Adrenal gland (tissue), 9 donors: ENCODE measurements at regions not wholly inside any gene's neighbourhood (a gene's known extent, or its start where the extent isn't known, plus 50 kb on each side); places are given as distances from the start of the nearest gene placed in this dataset.

Experiments
- DNase-seq, 7 donors: peaks; one replicate each; pipeline ENCODE4 v3.0.0-alpha.2; 2019 to 2020
- H3K27ac ChIP-seq, 5 donors: fragments of 200-600 bp; sonication (generic) in 4 of 5; 1 replicate in 3 of 5; 2 replicates in 2 of 5; pipeline versions ENCODE4 v1.5.1 to v1.8.0; 2016 to 2020; ENCODE audit warnings: mild to moderate bottlenecking in 1 of 5
- H3K27me3 ChIP-seq: fragments of 200-600 bp; 2 replicates; pipeline ENCODE4 v1.8.0; 2021
- H3K36me3 ChIP-seq, 2 donors: fragments of 200-600 bp; replicated peaks in 1 of 2; 1 replicate in 1 of 2; 2 replicates in 1 of 2; pipeline versions ENCODE4 v1.5.1 to v1.8.0; 2018 to 2022
- H3K4me1 ChIP-seq, 2 donors: fragments of 200-600 bp; replicated peaks in 1 of 2; 1 replicate in 1 of 2; 2 replicates in 1 of 2; pipeline versions ENCODE4 v1.5.1 to v1.8.0; 2018 to 2021
- H3K4me3 ChIP-seq, 4 donors: fragments of 200-600 bp; sonication (generic) in 3 of 4; one replicate each; pipeline ENCODE4 v1.5.1; 2016 to 2018
- H3K9me3 ChIP-seq, 3 donors: fragments of 200-600 bp; sonication (generic) in 1 of 3; replicated peaks in 1 of 3; 1 replicate in 2 of 3; 2 replicates in 1 of 3; pipeline versions ENCODE4 v1.5.1 to v1.8.0; 2016 to 2021
- POLR2A ChIP-seq, 2 donors: fragments of 450-650 bp; IDR thresholded peaks; one replicate each; pipeline ENCODE4 v1.6.1; 2017; ENCODE audit warnings: antibody characterized with exemption in 2 of 2, mild to moderate bottlenecking in 2 of 2, moderate library complexity in 1 of 2
- WGBS, 4 donors: extraction: QIAGEN DNeasy Blood & Tissue Kit in 2 of 4; methylation state at CpG; one replicate each; pipeline versions ENCODE4 v1.1.5 to v1.1.7; 2013 to 2017; 5-methylcytosine and 5-hydroxymethylcytosine counted together
- intact Hi-C, 2 donors: fragments of 100-400 bp; cut with DNase I; formaldehyde crosslinking; loops; one replicate each; pipeline versions ENCODE4 v1.14.1 to v1.15.0; 2022 to 2023
- TF ChIP-seq, protein P1 (sequence below), 6 experiments: fragments of 450-650 bp in 4 of 6; fragments of 200-600 bp in 2 of 6; sonication (generic) in 1 of 6; IDR thresholded peaks; 1 replicate in 5 of 6; 2 replicates in 1 of 6; pipeline versions ENCODE4 v1.5.1 to v1.8.0; 2016 to 2021; ENCODE audit warnings: antibody characterized with exemption in 6 of 6, mild to moderate bottlenecking in 2 of 6, moderate library complexity in 1 of 6
- donor health status: healthy with polysubstance abuse.
- donor health status: Bipolar disorder and iron deficiency.
- donor health status: DM: yes; HTN: yes; CAD: no.
- donor health status: DM: no; HTN: no; CAD: no.
- donor health status: DM: no; HTN: no; CAD: no.

- H3K4me1 ChIP-seq: no peaks in the 10 kb centered on the region
- H3K27me3 ChIP-seq: peaks cover 5% of the 10 kb centered on the region
- no peak overlapping the region for H3K27ac ChIP-seq
- no peak overlapping the region for H3K4me3 ChIP-seq
- no peak for DNase-seq
- H3K9me3 ChIP-seq: no peaks in the 10 kb centered on the region
- 71 to 79% (median 73%) methylated on average over 17 of the region's 17 CpGs for WGBS, 4 donors
- no peaks in the 10 kb centered on the region for H3K36me3 ChIP-seq
- intact Hi-C loops: no loop called here
- TF ChIP-seq, protein P1, sequence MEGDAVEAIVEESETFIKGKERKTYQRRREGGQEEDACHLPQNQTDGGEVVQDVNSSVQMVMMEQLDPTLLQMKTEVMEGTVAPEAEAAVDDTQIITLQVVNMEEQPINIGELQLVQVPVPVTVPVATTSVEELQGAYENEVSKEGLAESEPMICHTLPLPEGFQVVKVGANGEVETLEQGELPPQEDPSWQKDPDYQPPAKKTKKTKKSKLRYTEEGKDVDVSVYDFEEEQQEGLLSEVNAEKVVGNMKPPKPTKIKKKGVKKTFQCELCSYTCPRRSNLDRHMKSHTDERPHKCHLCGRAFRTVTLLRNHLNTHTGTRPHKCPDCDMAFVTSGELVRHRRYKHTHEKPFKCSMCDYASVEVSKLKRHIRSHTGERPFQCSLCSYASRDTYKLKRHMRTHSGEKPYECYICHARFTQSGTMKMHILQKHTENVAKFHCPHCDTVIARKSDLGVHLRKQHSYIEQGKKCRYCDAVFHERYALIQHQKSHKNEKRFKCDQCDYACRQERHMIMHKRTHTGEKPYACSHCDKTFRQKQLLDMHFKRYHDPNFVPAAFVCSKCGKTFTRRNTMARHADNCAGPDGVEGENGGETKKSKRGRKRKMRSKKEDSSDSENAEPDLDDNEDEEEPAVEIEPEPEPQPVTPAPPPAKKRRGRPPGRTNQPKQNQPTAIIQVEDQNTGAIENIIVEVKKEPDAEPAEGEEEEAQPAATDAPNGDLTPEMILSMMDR (IDR thresholded peaks at IDR 0.05): no peak
- TF ChIP-seq POLR2A (IDR thresholded peaks at IDR 0.05): no peak
Observed at GRCh38 chr1:4602462-4603294, 51.7 kb upstream of the AJAP1 start.

- Histone ChIP-seq H3K27me3 (peaks cover 5% of the 10 kb centered on the region), H3K36me3 (no peaks in the 10 kb centered on the region), H3K4me3 (no peak overlapping the region), H3K4me1 (no peaks in the 10 kb centered on the region), H3K27ac (no peak overlapping the region), H3K9me3 (no peaks in the 10 kb centered on the region)
- DNase-seq: no peak
- no peak for TF ChIP-seq POLR2A (IDR thresholded peaks at IDR 0.05)
- TF ChIP-seq, protein P1 (IDR thresholded peaks at IDR 0.05): no peak
- intact Hi-C loops: no loop called here
- 51 to 59% (median 54%) methylated on average over 10 to 16 of the region's 16 CpGs for WGBS, 4 donors
Observed at GRCh38 chr1:4603295-4604110, 50.9 kb upstream of the AJAP1 start.
